ENCODE measurements at regions not wholly inside any gene's neighbourhood (a gene's known extent, or its start where the extent isn't known, plus 50 kb on each side); places are given as distances from the start of the nearest gene placed in this dataset.

DNA sequence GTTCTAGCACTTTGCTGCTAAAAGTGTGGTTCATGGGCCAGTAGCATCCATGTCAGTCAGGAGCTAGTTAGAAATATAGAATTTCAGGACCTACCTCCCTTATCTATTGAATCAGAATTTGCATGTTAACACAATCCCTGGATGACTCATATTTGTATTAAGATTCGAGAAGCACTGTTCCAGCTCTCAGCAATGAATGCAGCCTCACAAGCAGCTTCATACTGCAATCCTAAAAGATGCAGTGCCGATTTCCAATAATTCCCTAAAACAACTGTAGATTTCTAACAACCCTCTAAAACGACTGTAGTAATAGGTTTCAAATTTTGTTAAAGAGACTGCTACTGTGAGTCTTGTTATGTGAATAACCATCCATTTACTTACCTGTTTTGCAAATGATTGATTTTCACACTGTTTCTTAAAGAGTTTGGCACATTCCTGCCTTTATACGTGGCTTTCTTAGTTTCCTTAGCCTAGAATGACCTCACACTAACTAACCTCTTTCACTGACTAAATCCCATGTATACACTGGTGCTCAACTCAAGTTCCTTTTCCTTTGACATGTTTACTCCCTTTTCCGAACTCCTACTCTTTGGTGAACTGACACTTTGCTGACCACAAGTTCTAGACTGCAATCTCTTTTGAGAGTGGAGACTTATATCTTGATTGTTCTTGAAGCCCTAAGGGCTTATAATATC, 511.8 kb downstream of the METTL15 start:
- Mint-ChIP-seq H3K9me3 (no peaks in the 10 kb centered on the region), H3K27ac (no peak overlapping the region), H3K36me3 (ENCODE audit: low read depth) (no peaks in the 10 kb centered on the region), H3K4me1 (ENCODE audit: low read depth) (no peaks in the 10 kb centered on the region), H3K4me3 (no peak overlapping the region), H3K27me3 (no peaks in the 10 kb centered on the region)
- intact Hi-C loops (cut with micrococcal nuclease), result no loop called here
- ChIA-PET CTCF (no interaction called here), POLR2A (no interaction called here)
- TF ChIP-seq, protein P1, sequence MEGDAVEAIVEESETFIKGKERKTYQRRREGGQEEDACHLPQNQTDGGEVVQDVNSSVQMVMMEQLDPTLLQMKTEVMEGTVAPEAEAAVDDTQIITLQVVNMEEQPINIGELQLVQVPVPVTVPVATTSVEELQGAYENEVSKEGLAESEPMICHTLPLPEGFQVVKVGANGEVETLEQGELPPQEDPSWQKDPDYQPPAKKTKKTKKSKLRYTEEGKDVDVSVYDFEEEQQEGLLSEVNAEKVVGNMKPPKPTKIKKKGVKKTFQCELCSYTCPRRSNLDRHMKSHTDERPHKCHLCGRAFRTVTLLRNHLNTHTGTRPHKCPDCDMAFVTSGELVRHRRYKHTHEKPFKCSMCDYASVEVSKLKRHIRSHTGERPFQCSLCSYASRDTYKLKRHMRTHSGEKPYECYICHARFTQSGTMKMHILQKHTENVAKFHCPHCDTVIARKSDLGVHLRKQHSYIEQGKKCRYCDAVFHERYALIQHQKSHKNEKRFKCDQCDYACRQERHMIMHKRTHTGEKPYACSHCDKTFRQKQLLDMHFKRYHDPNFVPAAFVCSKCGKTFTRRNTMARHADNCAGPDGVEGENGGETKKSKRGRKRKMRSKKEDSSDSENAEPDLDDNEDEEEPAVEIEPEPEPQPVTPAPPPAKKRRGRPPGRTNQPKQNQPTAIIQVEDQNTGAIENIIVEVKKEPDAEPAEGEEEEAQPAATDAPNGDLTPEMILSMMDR (IDR thresholded peaks at IDR 0.05), result no peak
- ATAC-seq (no peak), DNase-seq (no peak)

DNA sequence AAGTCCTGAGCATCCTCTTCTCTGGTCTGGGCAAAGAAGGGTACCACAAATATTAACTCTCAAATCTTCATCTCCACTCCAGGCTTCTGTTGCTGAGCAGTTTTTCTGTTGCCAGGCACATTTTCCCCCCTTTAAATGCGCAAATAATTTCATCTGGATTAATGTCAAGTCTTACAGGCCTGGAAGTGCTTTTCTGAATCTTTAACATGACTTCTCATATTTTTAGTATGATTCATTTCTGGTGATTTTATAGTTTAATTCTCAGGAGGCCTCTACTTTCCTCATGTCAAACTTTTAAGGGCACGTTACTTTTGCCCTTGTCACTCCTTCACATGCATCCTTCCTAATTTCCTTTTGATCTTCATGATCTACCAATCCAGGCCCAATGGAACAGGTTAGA, 510.2 kb downstream of the METTL15 start:
- Mint-ChIP-seq H3K4me1 (ENCODE audit: low read depth) (no peaks in the 10 kb centered on the region), H3K9me3 (no peaks in the 10 kb centered on the region), H3K4me3 (no peak overlapping the region), H3K36me3 (ENCODE audit: low read depth) (no peaks in the 10 kb centered on the region), H3K27ac (no peak overlapping the region), H3K27me3 (no peaks in the 10 kb centered on the region)
- intact Hi-C loops (cut with micrococcal nuclease), result no loop called here
- ATAC-seq, result no peak
- ChIA-PET POLR2A (no interaction called here), CTCF (no interaction called here)
- DNase-seq, result no peak
- TF ChIP-seq, protein P1 (IDR thresholded peaks at IDR 0.05), result no peak

DNA sequence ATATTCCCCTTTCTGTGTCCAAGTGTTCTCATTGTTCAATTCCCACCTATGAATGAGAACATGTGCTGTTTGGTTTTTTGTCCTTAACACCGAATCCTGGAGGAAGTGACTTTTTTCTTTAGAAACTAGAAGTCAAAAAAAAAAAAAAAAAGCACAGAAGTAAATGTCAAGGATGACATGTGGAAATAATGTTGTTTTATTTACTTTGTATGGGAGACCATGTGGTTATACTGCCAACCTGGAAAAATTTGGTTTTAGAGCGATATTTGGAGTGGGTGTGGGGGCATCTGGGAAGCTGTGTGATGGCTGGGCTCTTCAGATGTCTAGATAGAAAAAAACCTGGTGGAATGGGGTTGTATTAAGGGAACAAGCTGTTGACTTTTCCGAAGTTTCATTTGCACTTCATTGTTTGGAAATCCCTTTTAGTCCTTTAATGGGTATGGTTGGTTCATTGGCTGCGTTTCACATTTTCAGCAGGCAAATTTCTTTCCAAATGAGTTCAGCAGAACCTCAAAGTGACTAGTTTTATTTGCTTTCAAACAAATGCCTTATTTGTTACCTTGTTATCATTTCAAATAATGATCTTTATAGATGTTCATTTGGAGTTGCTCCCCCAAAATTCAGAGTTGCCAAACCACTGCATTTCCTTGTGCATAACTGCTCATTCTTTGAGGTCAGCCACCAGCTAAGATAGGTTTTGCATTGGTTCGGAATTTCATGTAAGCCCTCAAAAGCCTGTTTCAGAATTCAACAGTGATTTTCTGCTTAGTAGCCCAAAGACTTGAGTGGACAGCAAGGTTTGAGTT, 508.2 kb downstream of the METTL15 start:
- ATAC-seq, result no peak
- POLR2A ChIA-PET, result no interaction called here
- CTCF ChIA-PET, result no interaction called here

DNA sequence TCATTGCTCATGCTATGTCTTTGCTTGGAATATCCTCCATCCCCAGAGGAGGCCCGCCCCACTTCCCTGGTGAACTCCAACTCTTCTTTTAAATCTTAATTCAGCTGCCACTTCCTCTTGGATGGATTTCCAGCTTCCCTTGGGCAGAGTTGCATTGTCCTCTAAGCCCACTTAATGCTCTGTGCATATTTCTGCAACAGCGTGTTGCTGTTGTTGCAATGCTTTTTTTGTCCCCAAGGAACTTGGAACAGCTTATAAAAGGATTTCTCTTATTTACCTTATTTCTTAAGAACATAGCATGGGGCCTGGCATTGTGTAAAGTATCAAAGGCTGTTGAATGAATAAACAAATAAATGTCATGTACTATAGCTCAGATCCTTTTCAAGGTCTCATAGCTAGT, 507.4 kb downstream of the METTL15 start:
- intact Hi-C loops (cut with micrococcal nuclease), result no loop called here
- Mint-ChIP-seq H3K4me3 (no peak overlapping the region), H3K36me3 (ENCODE audit: low read depth) (no peaks in the 10 kb centered on the region), H3K4me1 (ENCODE audit: low read depth) (no peaks in the 10 kb centered on the region), H3K27ac (no peak overlapping the region), H3K9me3 (no peaks in the 10 kb centered on the region), H3K27me3 (no peaks in the 10 kb centered on the region)
- TF ChIP-seq, protein P1 (IDR thresholded peaks at IDR 0.05), result no peak
- ChIA-PET CTCF (no interaction called here), POLR2A (interaction anchor here (0.7 kb wide), 1 partner anchor 105 kb away, joined by 3 read pairs; no protein-coding TSS in a partner anchor)
- no peak for DNase-seq
- no peak for ATAC-seq

More for the DNA sequence above, 508.2 kb downstream of the METTL15 start:
- Mint-ChIP-seq H3K4me1 (ENCODE audit: low read depth) (no peaks in the 10 kb centered on the region), H3K27ac (no peak overlapping the region), H3K27me3 (no peaks in the 10 kb centered on the region), H3K9me3 (no peaks in the 10 kb centered on the region), H3K4me3 (no peak overlapping the region), H3K36me3 (ENCODE audit: low read depth) (no peaks in the 10 kb centered on the region)
- no peak for DNase-seq
- intact Hi-C loops (cut with micrococcal nuclease), result no loop called here
- TF ChIP-seq, protein P1 (IDR thresholded peaks at IDR 0.05), result no peak

DNA sequence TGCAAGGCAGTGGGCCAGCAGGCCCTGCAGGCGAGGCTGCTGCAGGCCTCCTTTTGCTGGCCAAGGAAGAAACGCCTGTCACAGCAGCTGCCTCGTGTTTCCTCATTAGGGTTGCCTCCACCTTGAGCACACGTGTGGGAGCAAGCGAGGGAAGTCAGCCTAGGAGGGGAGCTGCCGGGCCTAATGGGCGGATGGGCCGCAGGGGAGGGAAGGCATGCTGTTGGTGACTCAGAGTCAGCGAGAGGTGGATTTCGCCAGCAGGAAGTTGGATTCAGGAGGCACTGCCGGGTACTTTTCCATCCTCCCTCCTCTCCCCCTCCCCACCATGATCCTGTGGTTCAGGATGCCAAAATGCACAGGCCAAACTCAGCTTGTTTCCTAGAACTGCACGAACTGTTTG, 498.7 kb downstream of the METTL15 start:
- Mint-ChIP-seq H3K9me3 (no peaks in the 10 kb centered on the region), H3K4me1 (ENCODE audit: low read depth) (no peaks in the 10 kb centered on the region), H3K36me3 (ENCODE audit: low read depth) (no peaks in the 10 kb centered on the region), H3K27ac (no peak overlapping the region), H3K4me3 (no peak overlapping the region), H3K27me3 (no peaks in the 10 kb centered on the region)
- TF ChIP-seq, protein P1 (IDR thresholded peaks at IDR 0.05), result no peak
- no peak for ATAC-seq
- intact Hi-C loops (cut with micrococcal nuclease), result no loop called here
- DNase-seq, result no peak
- ChIA-PET POLR2A (no interaction called here), CTCF (no interaction called here)

Measured in activated CD8-positive, alpha-beta T cell treated with anti-CD3 and anti-CD28 coated beads for 36 hours (primary cell).